ENCODE measurements at regions not wholly inside any gene's neighbourhood (a gene's known extent, or its start where the extent isn't known, plus 50 kb on each side); places are given as distances from the start of the nearest gene placed in this dataset.

GRCh38 chr2:126392889-126393288, 263.1 kb upstream of the GYPC start:
- no peak for DNase-seq (ENCODE audit: low spot score)

GRCh38 chr2:126399001-126399400, 257.0 kb upstream of the GYPC start:
- DNase-seq (ENCODE audit: low spot score) = no peak

GRCh38 chr2:126403039-126403628, 252.8 kb upstream of the GYPC start:
- DNase-seq (ENCODE audit: low spot score) = no peak

- no peak for DNase-seq (ENCODE audit: low spot score)
Observed at GRCh38 chr2:126406267-126406666, 249.7 kb upstream of the GYPC start.

- DNase-seq (ENCODE audit: low spot score) = no peak
Observed at GRCh38 chr2:126408671-126409070, 247.3 kb upstream of the GYPC start.

- no peak for DNase-seq (ENCODE audit: low spot score)
Observed at GRCh38 chr2:126409850-126410249, 246.1 kb upstream of the GYPC start.

- DNase-seq (ENCODE audit: low spot score) = no peak
Observed at GRCh38 chr2:126413079-126413478, 242.9 kb upstream of the GYPC start.

GRCh38 chr2:126419403-126419802, 236.6 kb upstream of the GYPC start:
- DNase-seq (ENCODE audit: low spot score) = no peak

GRCh38 chr2:126425943-126426342, 230.0 kb upstream of the GYPC start:
- no peak for DNase-seq (ENCODE audit: low spot score)

GRCh38 chr2:126429103-126429502, 226.9 kb upstream of the GYPC start:
- no peak for DNase-seq (ENCODE audit: low spot score)

GRCh38 chr2:126431136-126431535, 224.8 kb upstream of the GYPC start:
- DNase-seq (ENCODE audit: low spot score) = no peak

GRCh38 chr2:126436411-126436810, 219.5 kb upstream of the GYPC start:
- no peak for DNase-seq (ENCODE audit: low spot score)

GRCh38 chr2:126437016-126437415, 218.9 kb upstream of the GYPC start:
- no peak for DNase-seq (ENCODE audit: low spot score)

- no peak for DNase-seq (ENCODE audit: low spot score)
Observed at GRCh38 chr2:126444512-126444911, 211.4 kb upstream of the GYPC start.

- DNase-seq (ENCODE audit: low spot score) = no peak
Observed at GRCh38 chr2:126446106-126446695, 209.8 kb upstream of the GYPC start.

GRCh38 chr2:126448611-126449010, 207.3 kb upstream of the GYPC start:
- DNase-seq (ENCODE audit: low spot score) = no peak

- DNase-seq (ENCODE audit: low spot score) = no peak
Observed at GRCh38 chr2:126449677-126450076, 206.3 kb upstream of the GYPC start.

- no peak for DNase-seq (ENCODE audit: low spot score)
Observed at GRCh38 chr2:126463892-126464674, 191.9 kb upstream of the GYPC start.

GRCh38 chr2:126467367-126468054, 188.4 kb upstream of the GYPC start:
- no peak for DNase-seq (ENCODE audit: low spot score)

GRCh38 chr2:126475031-126475430, 180.9 kb upstream of the GYPC start:
- DNase-seq (ENCODE audit: low spot score) = no peak

GRCh38 chr2:126476691-126477090, 179.3 kb upstream of the GYPC start:
- no peak for DNase-seq (ENCODE audit: low spot score)

GRCh38 chr2:126480033-126480432, 175.9 kb upstream of the GYPC start:
- no peak for DNase-seq (ENCODE audit: low spot score)
